ENCODE measurements at regions not wholly inside any gene's neighbourhood (a gene's known extent, or its start where the extent isn't known, plus 50 kb on each side); places are given as distances from the start of the nearest gene placed in this dataset.

GRCh38 chr12:88743946-88744685 is 163.8 kb upstream of the KITLG start:
- TF ChIP-seq, protein P1, sequence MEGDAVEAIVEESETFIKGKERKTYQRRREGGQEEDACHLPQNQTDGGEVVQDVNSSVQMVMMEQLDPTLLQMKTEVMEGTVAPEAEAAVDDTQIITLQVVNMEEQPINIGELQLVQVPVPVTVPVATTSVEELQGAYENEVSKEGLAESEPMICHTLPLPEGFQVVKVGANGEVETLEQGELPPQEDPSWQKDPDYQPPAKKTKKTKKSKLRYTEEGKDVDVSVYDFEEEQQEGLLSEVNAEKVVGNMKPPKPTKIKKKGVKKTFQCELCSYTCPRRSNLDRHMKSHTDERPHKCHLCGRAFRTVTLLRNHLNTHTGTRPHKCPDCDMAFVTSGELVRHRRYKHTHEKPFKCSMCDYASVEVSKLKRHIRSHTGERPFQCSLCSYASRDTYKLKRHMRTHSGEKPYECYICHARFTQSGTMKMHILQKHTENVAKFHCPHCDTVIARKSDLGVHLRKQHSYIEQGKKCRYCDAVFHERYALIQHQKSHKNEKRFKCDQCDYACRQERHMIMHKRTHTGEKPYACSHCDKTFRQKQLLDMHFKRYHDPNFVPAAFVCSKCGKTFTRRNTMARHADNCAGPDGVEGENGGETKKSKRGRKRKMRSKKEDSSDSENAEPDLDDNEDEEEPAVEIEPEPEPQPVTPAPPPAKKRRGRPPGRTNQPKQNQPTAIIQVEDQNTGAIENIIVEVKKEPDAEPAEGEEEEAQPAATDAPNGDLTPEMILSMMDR (IDR thresholded peaks at IDR 0.05; ENCODE audit: low read length, missing control alignments): no peak
- no peak for DNase-seq (ENCODE audit: low read depth)
- H3K4me3 ChIP-seq (replicated peaks; ENCODE audit: low read depth, low read length): no peak overlapping the region

DNA sequence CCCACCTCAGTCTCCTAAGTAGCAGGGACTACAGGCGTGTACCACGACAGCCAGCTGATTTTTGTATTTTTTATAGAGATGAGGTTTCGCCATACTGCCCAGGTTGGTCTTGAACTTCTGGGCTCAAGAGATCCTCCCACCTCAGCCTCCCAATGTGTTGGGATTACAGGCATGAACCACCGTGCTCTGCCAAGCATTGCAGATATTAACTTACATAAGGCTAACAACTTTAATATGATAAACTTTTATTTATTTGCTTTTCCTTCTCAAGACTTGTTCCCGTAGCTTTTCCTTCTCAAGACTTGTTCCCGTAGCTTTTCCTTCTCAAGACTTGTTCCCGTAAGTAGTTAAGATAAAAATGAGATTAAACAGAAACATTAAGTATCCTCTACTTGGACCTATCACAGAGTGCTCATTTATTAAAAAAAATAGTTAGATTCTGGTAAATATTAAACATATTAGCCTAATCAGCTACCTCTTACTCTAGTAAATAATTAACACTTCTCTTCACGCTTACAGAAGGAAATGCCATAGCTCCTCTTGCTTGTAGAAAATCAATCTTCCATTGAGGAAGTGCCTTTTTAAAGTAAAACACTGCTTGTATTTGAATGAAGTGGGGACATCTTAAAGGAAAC is 157.7 kb upstream of the KITLG start:
- TF ChIP-seq, protein P1 (IDR thresholded peaks at IDR 0.05; ENCODE audit: low read length, missing control alignments): no peak
- no peak for DNase-seq (ENCODE audit: low read depth)
- H3K4me3 ChIP-seq (replicated peaks; ENCODE audit: low read depth, low read length): no peak overlapping the region

DNA sequence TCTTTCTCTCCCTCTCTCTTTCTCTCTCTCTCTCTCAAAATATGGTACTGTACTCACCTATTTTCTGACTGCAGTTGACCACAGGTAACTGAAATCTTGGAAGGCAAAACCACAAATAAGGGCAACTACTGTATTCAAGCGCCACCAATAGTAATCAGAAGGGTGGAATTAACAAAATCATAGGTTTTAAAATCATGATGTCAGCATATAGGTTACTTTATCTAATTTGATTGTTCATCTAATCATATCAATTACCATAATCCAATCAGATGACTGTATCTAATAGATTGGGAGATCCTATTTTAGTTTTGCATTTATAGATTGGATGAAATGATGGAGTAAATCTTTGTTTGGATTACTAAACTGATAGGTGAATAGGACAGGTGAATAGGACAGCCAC is 155.8 kb upstream of the KITLG start:
- TF ChIP-seq, protein P1 (IDR thresholded peaks at IDR 0.05; ENCODE audit: low read length, missing control alignments): no peak
- H3K4me3 ChIP-seq (replicated peaks; ENCODE audit: low read depth, low read length): no peak overlapping the region
- DNase-seq (ENCODE audit: low read depth): no peak

DNA sequence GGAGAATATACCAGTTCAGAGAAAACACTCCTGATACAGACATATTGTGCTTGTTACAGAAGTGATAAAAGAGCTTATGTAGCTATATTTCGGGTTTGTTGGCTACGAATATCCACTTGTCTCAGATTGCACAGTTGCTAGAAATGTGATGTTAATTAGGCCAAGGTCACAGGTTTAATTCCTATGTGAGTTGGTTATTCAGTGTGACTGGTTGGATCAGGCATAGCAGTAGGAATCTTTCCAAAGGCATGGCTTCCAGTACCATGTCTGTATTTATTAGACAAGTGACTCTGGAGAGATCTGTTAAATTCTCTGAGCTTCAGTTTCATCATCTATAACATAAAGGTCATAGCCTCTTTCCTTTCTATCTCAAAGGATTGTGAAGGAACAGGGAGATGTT is 152.7 kb upstream of the KITLG start:
- DNase-seq (ENCODE audit: low read depth): no peak
- TF ChIP-seq, protein P1 (IDR thresholded peaks at IDR 0.05; ENCODE audit: low read length, missing control alignments): no peak
- no peak overlapping the region for H3K4me3 ChIP-seq (replicated peaks; ENCODE audit: low read depth, low read length)

DNA sequence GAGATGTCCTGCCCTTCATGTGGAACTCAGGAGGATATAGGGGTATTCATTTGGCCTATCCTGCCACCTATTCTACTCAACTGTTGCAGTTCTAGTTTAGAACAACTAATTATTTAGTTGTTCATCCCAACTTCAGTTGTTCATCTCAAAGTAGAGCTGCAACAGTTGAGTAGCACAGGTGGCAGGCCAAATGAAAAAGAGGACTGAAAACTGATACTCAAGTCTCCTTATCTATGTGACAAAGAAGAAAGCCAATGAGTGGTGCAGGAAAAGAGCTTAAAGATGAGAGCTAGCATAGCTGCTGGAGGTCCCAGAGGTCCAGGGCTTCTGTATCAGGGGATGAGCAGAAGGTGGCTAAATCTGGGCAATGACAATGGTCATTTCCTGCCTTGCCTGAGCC is 148.9 kb upstream of the KITLG start:
- DNase-seq (ENCODE audit: low read depth): no peak
- TF ChIP-seq, protein P1 (IDR thresholded peaks at IDR 0.05; ENCODE audit: low read length, missing control alignments): no peak
- no peak overlapping the region for H3K4me3 ChIP-seq (replicated peaks; ENCODE audit: low read depth, low read length)

- no peak overlapping the region for H3K4me3 ChIP-seq (replicated peaks; ENCODE audit: low read depth, low read length)
- TF ChIP-seq, protein P1 (IDR thresholded peaks at IDR 0.05; ENCODE audit: low read length, missing control alignments): no peak
- peak; percentile 2 for DNase-seq (ENCODE audit: low read depth)
Measured at GRCh38 chr12:88726806-88727720, 146.8 kb upstream of the KITLG start.
